H1 (cell line): ENCODE measurements at regions not wholly inside any gene's neighbourhood (a gene's known extent, or its start where the extent isn't known, plus 50 kb on each side); places are given as distances from the start of the nearest gene placed in this dataset.

Source experiments
- CTCF ChIA-PET: fragments of 300-600 bp; sonication (Branson Sonifier 250); formaldehyde crosslinking; loops from one replicate; lab custom pipeline; 2021; ENCODE audit not compliant: partially characterized antibody; lab: Charles Lee
- POLR2A ChIA-PET: fragments of 300-600 bp; sonication (Branson Sonifier 250); formaldehyde crosslinking; loops from one replicate; lab custom pipeline; 2021; ENCODE audit warnings: inconsistent platforms; ENCODE audit not compliant: partially characterized antibody; lab: Charles Lee
- DNase-seq, 2 experiments: peaks; one replicate each; pipeline versions ENCODE4 v3.0.0 to v3.0.0-alpha.2; 2010 to 2022; ENCODE audit warnings: low spot score in 2 of 2, low read depth in 1 of 2, mixed read lengths in 1 of 2
- FAIRE-seq: peaks from 2 replicates; lab custom pipeline; 2011; peaks lifted over from hg19 to GRCh38; lab: Jason Lieb, UNC
- H2AFZ ChIP-seq: 2 replicates; pipeline ENCODE4 v1.8.1; 2012; ENCODE audit warnings: low read length, inconsistent platforms
- H2AK5ac ChIP-seq: 2 replicates; pipeline ENCODE4 v1.6.1; 2013; ENCODE audit warnings: low read depth, low read length
- H2BK120ac ChIP-seq: replicated peaks from 2 replicates; pipeline ENCODE3; 2013; ENCODE audit warnings: low read depth, low read length, inconsistent platforms
- H2BK12ac ChIP-seq: 2 replicates; pipeline ENCODE4 v1.6.1; 2013; ENCODE audit warnings: low read depth, low read length
- H2BK15ac ChIP-seq: 2 replicates; pipeline ENCODE4 v1.6.1; 2013; ENCODE audit warnings: low read length
- H2BK20ac ChIP-seq: 2 replicates; pipeline ENCODE4 v1.6.1; 2013; ENCODE audit warnings: low read length
- H2BK5ac ChIP-seq: 2 replicates; pipeline ENCODE4 v1.6.1; 2013; ENCODE audit warnings: low read depth, low read length
- H3K14ac ChIP-seq: 2 replicates; pipeline ENCODE4 v1.6.1; 2013; ENCODE audit warnings: inconsistent platforms; ENCODE audit not compliant: insufficient read length
- H3K18ac ChIP-seq: 2 replicates; pipeline ENCODE4 v1.6.1; 2013; ENCODE audit warnings: low read length; ENCODE audit errors: extremely low read depth
- H3K23ac ChIP-seq: 2 replicates; pipeline ENCODE4 v1.6.1; 2013; ENCODE audit warnings: inconsistent platforms; ENCODE audit not compliant: insufficient read length
- H3K23me2 ChIP-seq: 2 replicates; pipeline ENCODE4 v1.6.1; 2013; ENCODE audit warnings: low read depth, low read length
- H3K27ac ChIP-seq: 2 replicates; pipeline ENCODE4 v1.6.1; 2011; ENCODE audit warnings: low read depth, low read length, inconsistent platforms
- H3K27me3 ChIP-seq, 4 experiments: replicated peaks in 1 of 4; 1 replicate in 1 of 4; 2 replicates in 3 of 4; pipeline versions ENCODE4 v1.6.1 to v1.8.1; 2011 to 2013; ENCODE audit warnings: low read length in 3 of 4, mild to moderate bottlenecking in 3 of 4, inconsistent platforms in 2 of 4, mixed read lengths in 2 of 4, moderate library complexity in 1 of 4; ENCODE audit not compliant: control insufficient read depth in 3 of 4, insufficient read depth in 3 of 4; ENCODE audit errors: extremely low read depth in 1 of 4
- H3K36me3 ChIP-seq, 4 experiments: 2 replicates each; pipeline versions ENCODE4 v1.6.1 to v1.8.1; 2011 to 2013; ENCODE audit warnings: mild to moderate bottlenecking in 4 of 4, low read length in 3 of 4, moderate library complexity in 2 of 4, control low read depth in 1 of 4, inconsistent platforms in 1 of 4; ENCODE audit not compliant: insufficient read depth in 4 of 4, control insufficient read depth in 2 of 4
- H3K4ac ChIP-seq: replicated peaks from 2 replicates; pipeline ENCODE3; 2013; ENCODE audit warnings: low read length, low read depth, mixed read lengths, inconsistent platforms; ENCODE audit not compliant: insufficient read length
- H3K4me1 ChIP-seq, 4 experiments: replicated peaks in 1 of 4; 1 replicate in 1 of 4; 2 replicates in 3 of 4; pipeline versions ENCODE4 v1.6.1 to v1.8.1; 2011 to 2013; ENCODE audit warnings: low read length in 3 of 4, inconsistent platforms in 2 of 4, mixed read lengths in 1 of 4; ENCODE audit not compliant: insufficient read depth in 4 of 4, control insufficient read depth in 3 of 4
- H3K4me2 ChIP-seq, 2 experiments: 2 replicates each; pipeline versions ENCODE4 v1.6.1 to v1.8.1; 2011 to 2013; ENCODE audit warnings: low read depth in 2 of 2, low read length in 2 of 2, control low read depth in 1 of 2, inconsistent platforms in 1 of 2, mild to moderate bottlenecking in 1 of 2; ENCODE audit not compliant: insufficient read depth in 1 of 2
- H3K4me3 ChIP-seq, 4 experiments: fragments of 200-600, 300-600 bp in 1 of 4; sonication (generic), shearing (Covaris generic), sonication (Bioruptor Twin) in 1 of 4; 2 replicates each; pipeline versions ENCODE4 v1.5.1 to v1.8.1; 2011 to 2016; ENCODE audit warnings: low read length in 4 of 4, low read depth in 3 of 4, control low read depth in 2 of 4, inconsistent platforms in 2 of 4, mild to moderate bottlenecking in 2 of 4, mixed read lengths in 1 of 4, moderate library complexity in 1 of 4; ENCODE audit not compliant: insufficient read depth in 2 of 4; ENCODE audit errors: extremely low read depth in 1 of 4
- H3K56ac ChIP-seq: replicated peaks from 2 replicates; pipeline ENCODE3; 2013; ENCODE audit warnings: low read depth, mild to moderate bottlenecking, mixed read lengths, low read length, inconsistent platforms; ENCODE audit not compliant: insufficient read length
- H3K79me1 ChIP-seq: 2 replicates; pipeline ENCODE4 v1.6.1; 2013; ENCODE audit warnings: low read depth, low read length, control low read depth
- H3K79me2 ChIP-seq, 2 experiments: 2 replicates each; pipeline versions ENCODE4 v1.6.1 to v1.8.1; 2012 to 2013; ENCODE audit warnings: low read length in 2 of 2, mild to moderate bottlenecking in 2 of 2, inconsistent platforms in 1 of 2; ENCODE audit not compliant: insufficient read depth in 2 of 2, control insufficient read depth in 1 of 2
- H3K9ac ChIP-seq, 4 experiments: replicated peaks in 1 of 4; 1 replicate in 1 of 4; 2 replicates in 3 of 4; pipeline versions ENCODE4 v1.6.1 to v1.8.1; 2011 to 2013; ENCODE audit warnings: low read depth in 3 of 4, low read length in 3 of 4, control low read depth in 2 of 4, mild to moderate bottlenecking in 2 of 4, moderate library complexity in 2 of 4, inconsistent platforms in 1 of 4; ENCODE audit errors: extremely low read depth in 1 of 4
- H3K9me3 ChIP-seq, 2 experiments: 2 replicates each; pipeline versions ENCODE4 v1.6.1 to v1.8.1; 2012 to 2013; ENCODE audit warnings: mild to moderate bottlenecking in 2 of 2, moderate library complexity in 2 of 2, control low read depth in 1 of 2, inconsistent platforms in 1 of 2, low read depth in 1 of 2, low read length in 1 of 2, mixed read lengths in 1 of 2; ENCODE audit not compliant: insufficient read depth in 2 of 2
- H4K20me1 ChIP-seq, 2 experiments: replicated peaks in 1 of 2; 2 replicates each; pipeline versions ENCODE3 to v1.8.1; 2011 to 2013; ENCODE audit warnings: inconsistent platforms in 2 of 2, low read length in 2 of 2, mild to moderate bottlenecking in 1 of 2; ENCODE audit not compliant: insufficient read depth in 2 of 2, control insufficient read depth in 1 of 2
- H4K5ac ChIP-seq: 2 replicates; pipeline ENCODE4 v1.6.1; 2013; ENCODE audit warnings: low read length, low read depth, mixed read lengths, inconsistent platforms; ENCODE audit not compliant: insufficient read length
- H4K8ac ChIP-seq: 2 replicates; pipeline ENCODE4 v1.8.0; 2013; ENCODE audit warnings: mild to moderate bottlenecking, moderate library complexity, low read length, inconsistent platforms; ENCODE audit not compliant: insufficient read depth; ENCODE audit errors: extremely low read depth
- H4K91ac ChIP-seq: replicated peaks from 2 replicates; pipeline ENCODE3; 2013; ENCODE audit warnings: low read length, mixed read lengths, inconsistent platforms; ENCODE audit not compliant: insufficient read length
- EP300 ChIP-seq, 2 experiments: IDR thresholded peaks; 1 replicate in 1 of 2; 2 replicates in 1 of 2; pipeline ENCODE4 v1.6.1; 2011 to 2012; ENCODE audit warnings: low read depth in 2 of 2, low read length in 2 of 2, mild to moderate bottlenecking in 2 of 2, borderline replicate concordance in 1 of 2, inconsistent platforms in 1 of 2, moderate library complexity in 1 of 2
- GTF2F1 ChIP-seq: IDR thresholded peaks from 2 replicates; pipeline ENCODE4 v1.6.1; 2012; ENCODE audit warnings: low read depth, low read length, improper control_type of control experiment, borderline replicate concordance
- JUN ChIP-seq: IDR thresholded peaks from 2 replicates; pipeline ENCODE4 v1.6.1; 2011; ENCODE audit warnings: low read depth, mild to moderate bottlenecking, improper control_type of control experiment, low read length
- JUND ChIP-seq: IDR thresholded peaks from 2 replicates; pipeline ENCODE4 v1.6.1; 2011; ENCODE audit warnings: mild to moderate bottlenecking, improper control_type of control experiment, low read length
- POLR2A ChIP-seq, 2 experiments: IDR thresholded peaks; 1 replicate in 1 of 2; 2 replicates in 1 of 2; pipeline ENCODE4 v1.6.1; 2011; ENCODE audit warnings: low read depth in 2 of 2, low read length in 2 of 2, mild to moderate bottlenecking in 2 of 2; ENCODE audit errors: control extremely low read depth in 1 of 2
- WGBS, 2 experiments: shearing (Covaris generic) in 1 of 2; methylation state at CpG; one replicate each; pipeline versions ENCODE4 v1.1.6 to v1.1.7; 2013 to 2015; ENCODE audit warnings: low lambda C conversion rate in 2 of 2, mixed read lengths in 2 of 2, inconsistent platforms in 1 of 2, low coverage in 1 of 2, missing lambda C conversion rate in 1 of 2; ENCODE audit not compliant: insufficient replicate concordance in 2 of 2, insufficient coverage in 1 of 2, insufficient read length in 1 of 2; ENCODE audit errors: extremely low coverage in 1 of 2, missing lambda C conversion rate in 1 of 2; 5-methylcytosine and 5-hydroxymethylcytosine counted together

- Histone ChIP-seq H4K5ac (no peak overlapping the region), H3K23ac (no peak overlapping the region), H2BK15ac (no peak overlapping the region), H3K79me2 (no peaks in the 10 kb centered on the region), H3K4ac (no peak overlapping the region), H4K91ac (no peak overlapping the region), H3K4me3 (no peak overlapping the region), H2BK120ac (no peak overlapping the region), H3K56ac (no peak overlapping the region), H2AK5ac (no peak overlapping the region), H3K9ac (no peak overlapping the region), H4K8ac (no peak overlapping the region), H3K27me3 (no peaks in the 10 kb centered on the region), H3K36me3 (no peaks in the 10 kb centered on the region; a peak in 1 of 8 replicates), H2AFZ (0 out of 2 replicates have a peak overlapping the region, but pooled peaks have one; percentile 38), H3K79me1 (no peaks in the 10 kb centered on the region), H3K18ac (no peak overlapping the region), H3K23me2 (no peaks in the 10 kb centered on the region), H2BK12ac (no peak overlapping the region), H2BK20ac (no peak overlapping the region), H3K4me1 (no peaks in the 10 kb centered on the region; a peak in 1 of 7 replicates), H3K27ac (no peak overlapping the region), H3K9me3 (peaks cover 4 to 5% of the 10 kb centered on the region in 2 experiments; a peak in 2 of 4 replicates), H3K14ac (no peak overlapping the region), H4K20me1 (no peaks in the 10 kb centered on the region), H3K4me2 (no peak overlapping the region), H2BK5ac (no peak overlapping the region)
- FAIRE-seq = no peak
- no peak for DNase-seq
- 85% methylated on average over 1 of the region's 1 CpG; no CpG with 5 or more reads in 1 of the 2 experiments for WGBS, 2 experiments
- ChIA-PET CTCF (interaction anchor here (1.2 kb wide), 1 partner anchor 379 kb away, joined by 3 read pairs; no protein-coding TSS in a partner anchor), POLR2A (interaction anchor here (0.6 kb wide), 1 partner anchor 621 kb away, joined by 3 read pairs; no protein-coding TSS in a partner anchor)
- TF ChIP-seq JUND = no peak
- no peak for TF ChIP-seq EP300 (IDR thresholded peaks at IDR 0.05; ENCODE audit: borderline replicate concordance in 1 of 2, low read depth in 2 of 2, low read length in 2 of 2)
- TF ChIP-seq GTF2F1 = no peak
- no peak for TF ChIP-seq POLR2A (IDR thresholded peaks at IDR 0.05; ENCODE audit: control extremely low read depth in 1 of 2, low read depth in 2 of 2, low read length in 2 of 2)
- TF ChIP-seq JUN = no peak
These were observed 245.2 kb upstream of the SPHKAP start for GRCh38 chr2:228426502-228427216.
